Neural crest cell (in vitro differentiated cells): ENCODE measurements at regions not wholly inside any gene's neighbourhood (a gene's known extent, or its start where the extent isn't known, plus 50 kb on each side); places are given as distances from the start of the nearest gene placed in this dataset.

ENCODE experiments used
- DNase-seq: peaks from one replicate; pipeline ENCODE4 v3.0.0; 2021; ENCODE audit warnings: low read depth, mixed read lengths, low spot score
- H3K27ac Mint-ChIP-seq: one replicate; pipeline ENCODE4 v1.8.0; 2021; ENCODE audit warnings: mild to moderate bottlenecking, mixed read lengths; ENCODE audit not compliant: unreplicated experiment
- H3K27me3 Mint-ChIP-seq: 2 replicates; pipeline ENCODE4 v1.8.0; 2021; ENCODE audit warnings: low read depth, mild to moderate bottlenecking, mixed read lengths
- H3K36me3 Mint-ChIP-seq: 2 replicates; pipeline ENCODE4 v1.8.0; 2021; ENCODE audit warnings: low read depth, mild to moderate bottlenecking, mixed read lengths
- H3K4me1 Mint-ChIP-seq: 2 replicates; pipeline ENCODE4 v1.8.0; 2021; ENCODE audit warnings: mixed read lengths
- H3K4me3 Mint-ChIP-seq: one replicate; pipeline ENCODE4 v1.8.0; 2021; ENCODE audit warnings: mild to moderate bottlenecking, mixed read lengths
- H3K9me3 Mint-ChIP-seq: 2 replicates; pipeline ENCODE4 v1.8.0; 2021; ENCODE audit warnings: mixed read lengths
- CTCF ChIP-seq: fragments of 200-600 bp; sonication (generic); conservative IDR thresholded peaks from 2 replicates; pipeline ENCODE4 v1.5.0; 2021; ENCODE audit warnings: antibody characterized with exemption, mild to moderate bottlenecking

DNA sequence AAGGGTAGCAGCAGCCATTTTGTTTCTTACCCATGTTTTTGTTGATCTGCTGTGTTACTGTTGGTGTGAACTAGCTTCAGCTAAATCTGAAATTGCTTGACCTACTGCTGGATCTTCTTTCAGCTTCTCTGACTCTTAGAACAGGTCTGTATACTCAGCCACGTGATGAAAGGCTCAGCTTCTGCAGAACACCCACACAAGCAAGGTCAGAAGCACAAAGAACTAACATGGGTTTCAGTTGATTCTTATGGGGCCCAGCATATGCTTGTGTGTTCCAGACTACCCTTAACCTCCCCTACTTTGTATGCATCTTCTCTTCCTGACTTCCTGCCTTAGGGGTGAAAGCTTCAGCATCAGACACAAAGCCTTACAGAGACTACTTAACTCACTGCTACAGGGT, 186.8 kb downstream of the HGF start:
- no peak for TF ChIP-seq CTCF
- H3K9me3 Mint-ChIP-seq = no peaks in the 10 kb centered on the region
- no peaks in the 10 kb centered on the region for H3K36me3 Mint-ChIP-seq
- H3K27ac Mint-ChIP-seq = no peak overlapping the region
- no peak for DNase-seq
- H3K27me3 Mint-ChIP-seq = no peaks in the 10 kb centered on the region
- no peaks in the 10 kb centered on the region for H3K4me1 Mint-ChIP-seq
- no peak overlapping the region for H3K4me3 Mint-ChIP-seq

- Mint-ChIP-seq H3K27ac (no peak overlapping the region), H3K9me3 (no peaks in the 10 kb centered on the region), H3K4me3 (no peak overlapping the region), H3K27me3 (no peaks in the 10 kb centered on the region), H3K4me1 (no peaks in the 10 kb centered on the region), H3K36me3 (no peaks in the 10 kb centered on the region)
- no peak for DNase-seq
- no peak for TF ChIP-seq CTCF
Measured at GRCh38 chr7:81577642-81578340, 192.1 kb downstream of the HGF start.

DNA sequence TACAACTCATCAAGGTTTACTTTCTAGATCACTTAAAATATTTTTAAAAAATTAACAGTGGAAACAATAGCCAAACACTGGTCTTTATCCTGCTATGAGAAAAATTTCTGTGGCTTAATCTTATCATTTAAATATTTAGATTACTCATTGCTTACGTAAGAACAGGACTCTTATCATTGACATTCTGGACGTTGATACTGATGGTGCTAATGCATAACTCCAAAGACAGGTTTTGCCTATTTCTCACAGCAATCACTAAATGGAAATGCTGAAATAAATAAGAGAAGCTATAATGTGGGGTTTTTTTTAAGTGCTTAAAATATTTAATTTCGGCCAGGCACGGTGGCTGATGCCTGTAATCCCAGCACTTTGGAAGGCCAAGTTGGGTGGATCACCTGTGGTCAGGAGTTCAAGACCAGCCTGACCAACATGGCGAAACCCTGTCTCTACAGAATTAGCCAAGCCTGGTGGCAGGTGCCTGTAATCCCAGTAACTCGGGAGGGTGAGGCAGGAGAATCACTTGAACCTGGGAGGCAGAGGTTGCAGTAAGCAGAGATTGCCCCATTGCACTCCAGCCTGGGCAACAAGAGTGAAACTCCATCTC, 195.0 kb downstream of the HGF start:
- H3K27ac Mint-ChIP-seq = no peak overlapping the region
- no peaks in the 10 kb centered on the region for H3K27me3 Mint-ChIP-seq
- H3K36me3 Mint-ChIP-seq = no peaks in the 10 kb centered on the region
- H3K9me3 Mint-ChIP-seq = no peaks in the 10 kb centered on the region
- TF ChIP-seq CTCF = no peak
- no peak for DNase-seq
- H3K4me1 Mint-ChIP-seq = no peaks in the 10 kb centered on the region
- no peak overlapping the region for H3K4me3 Mint-ChIP-seq

GRCh38 chr7:81573932-81574331, 195.9 kb downstream of the HGF start:
- Mint-ChIP-seq H3K27me3 (no peaks in the 10 kb centered on the region), H3K36me3 (no peaks in the 10 kb centered on the region), H3K4me1 (no peaks in the 10 kb centered on the region), H3K4me3 (no peak overlapping the region), H3K9me3 (no peaks in the 10 kb centered on the region), H3K27ac (no peak overlapping the region)
- no peak for TF ChIP-seq CTCF
- no peak for DNase-seq

GRCh38 chr7:81573128-81573527, 196.7 kb downstream of the HGF start:
- H3K4me1 Mint-ChIP-seq = no peaks in the 10 kb centered on the region
- TF ChIP-seq CTCF = no peak
- no peak for DNase-seq
- H3K4me3 Mint-ChIP-seq = no peak overlapping the region
- H3K36me3 Mint-ChIP-seq = no peaks in the 10 kb centered on the region
- H3K27me3 Mint-ChIP-seq = no peaks in the 10 kb centered on the region
- no peak overlapping the region for H3K27ac Mint-ChIP-seq
- H3K9me3 Mint-ChIP-seq = no peaks in the 10 kb centered on the region
